ENCODE measurements at regions not wholly inside any gene's neighbourhood (a gene's known extent, or its start where the extent isn't known, plus 50 kb on each side); places are given as distances from the start of the nearest gene placed in this dataset.

- TF ChIP-seq POLR2A (IDR thresholded peaks at IDR 0.05) (no peak), CTCF (IDR thresholded peaks at IDR 0.05) (no peak)
Observed at GRCh38 chr5:60485361-60485760, 214.6 kb downstream of the DEPDC1B start.
